ENCODE measurements at regions not wholly inside any gene's neighbourhood (a gene's known extent, or its start where the extent isn't known, plus 50 kb on each side); places are given as distances from the start of the nearest gene placed in this dataset.
"Not testable (repeated sequence)": the region's sequence is repeated elsewhere in the genome, so short reads cannot be mapped to it uniquely, and the experiment has no call there.

GRCh38 chr10:95137990-95138625 is 55.9 kb upstream of the ACSM6 start:
- not testable (repeated sequence) for DNase-seq; H3K36me3 ChIP-seq (replicated peaks; ENCODE audit: insufficient read depth, low read length); H3K9me3 ChIP-seq (replicated peaks; ENCODE audit: insufficient read depth, low read length); H2AFZ ChIP-seq (ENCODE audit: low read length); H3K4me2 ChIP-seq (ENCODE audit: low read depth, low read length); H3K27ac ChIP-seq (ENCODE audit: low read length); H3K79me2 ChIP-seq (ENCODE audit: low read length); H3K4me3 ChIP-seq (ENCODE audit: low read length); H3K4me1 ChIP-seq (ENCODE audit: low read length); H3K27me3 ChIP-seq (replicated peaks; ENCODE audit: insufficient read depth, low read length); H4K20me1 ChIP-seq (ENCODE audit: insufficient read depth, low read length); H3K9me2 ChIP-seq (replicated peaks; ENCODE audit: insufficient read depth, low read length); H3F3A ChIP-seq (ENCODE audit: insufficient read depth, low read length); H3K9ac ChIP-seq (ENCODE audit: low read length)

GRCh38 chr10:95134490-95134889 is 59.5 kb upstream of the ACSM6 start:
- Histone ChIP-seq H3K27me3 (replicated peaks; ENCODE audit: insufficient read depth, low read length) (no peaks in the 10 kb centered on the region), H3K9me3 (replicated peaks; ENCODE audit: insufficient read depth, low read length) (no peaks in the 10 kb centered on the region), H3K9ac (ENCODE audit: low read length) (no peak overlapping the region), H3K9me2 (replicated peaks; ENCODE audit: insufficient read depth, low read length) (no peaks in the 10 kb centered on the region), H3K79me2 (ENCODE audit: low read length) (no peaks in the 10 kb centered on the region), H3K36me3 (replicated peaks; ENCODE audit: insufficient read depth, low read length) (no peaks in the 10 kb centered on the region), H3F3A (ENCODE audit: insufficient read depth, low read length) (no peaks in the 10 kb centered on the region), H4K20me1 (ENCODE audit: insufficient read depth, low read length) (no peaks in the 10 kb centered on the region), H2AFZ (ENCODE audit: low read length) (no peak overlapping the region), H3K4me1 (ENCODE audit: low read length) (no peaks in the 10 kb centered on the region), H3K4me3 (ENCODE audit: low read length) (no peak overlapping the region), H3K4me2 (ENCODE audit: low read depth, low read length) (no peak overlapping the region), H3K27ac (ENCODE audit: low read length) (no peak overlapping the region)
- TF ChIP-seq CTCF (IDR thresholded peaks at IDR 0.05; ENCODE audit: low read length) (no peak), EZH2 (optimal IDR thresholded peaks at IDR 0.05; ENCODE audit: low read depth, low read length) (no peak), EZH2phosphoT487 (IDR thresholded peaks at IDR 0.05; ENCODE audit: low read length) (no peak)
- no peak for DNase-seq

DNA sequence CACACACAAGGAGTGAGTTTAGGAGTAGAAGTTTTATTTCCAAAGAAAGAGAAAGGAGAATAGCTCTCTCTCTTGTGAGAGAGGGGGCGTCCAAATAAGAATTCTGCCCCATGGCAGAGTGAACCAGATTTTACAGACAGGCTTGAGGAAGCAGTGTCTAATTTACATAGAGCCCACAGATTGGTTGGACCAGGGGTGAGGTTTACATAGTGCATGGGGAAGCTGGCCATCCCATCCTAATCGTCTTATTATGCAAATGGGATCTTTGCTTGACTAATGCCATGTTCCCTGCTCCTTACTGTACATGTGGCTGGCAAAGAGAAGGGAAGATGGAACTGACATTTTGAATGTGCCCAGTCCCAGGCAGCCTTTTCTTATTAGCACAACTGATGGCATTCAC is 60.0 kb upstream of the ACSM6 start:
- Histone ChIP-seq H4K20me1 (ENCODE audit: insufficient read depth, low read length) (no peaks in the 10 kb centered on the region), H3K79me2 (ENCODE audit: low read length) (no peaks in the 10 kb centered on the region), H3K9me2 (replicated peaks; ENCODE audit: insufficient read depth, low read length) (no peaks in the 10 kb centered on the region), H3K4me3 (ENCODE audit: low read length) (no peak overlapping the region), H3K9me3 (replicated peaks; ENCODE audit: insufficient read depth, low read length) (no peaks in the 10 kb centered on the region), H3K4me1 (ENCODE audit: low read length) (no peaks in the 10 kb centered on the region), H3K27ac (ENCODE audit: low read length) (no peak overlapping the region), H2AFZ (ENCODE audit: low read length) (no peak overlapping the region), H3K4me2 (ENCODE audit: low read depth, low read length) (no peak overlapping the region), H3K9ac (ENCODE audit: low read length) (no peak overlapping the region), H3K27me3 (replicated peaks; ENCODE audit: insufficient read depth, low read length) (no peaks in the 10 kb centered on the region), H3K36me3 (replicated peaks; ENCODE audit: insufficient read depth, low read length) (no peaks in the 10 kb centered on the region), H3F3A (ENCODE audit: insufficient read depth, low read length) (no peaks in the 10 kb centered on the region)
- TF ChIP-seq EZH2 (optimal IDR thresholded peaks at IDR 0.05; ENCODE audit: low read depth, low read length) = no peak
- no peak for TF ChIP-seq CTCF (IDR thresholded peaks at IDR 0.05; ENCODE audit: low read length)
- no peak for TF ChIP-seq EZH2phosphoT487 (IDR thresholded peaks at IDR 0.05; ENCODE audit: low read length)
- no peak for DNase-seq

GRCh38 chr10:95133016-95133752 is 60.9 kb upstream of the ACSM6 start:
- Histone ChIP-seq H3K27me3 (replicated peaks; ENCODE audit: insufficient read depth, low read length) (no peaks in the 10 kb centered on the region), H3K4me1 (ENCODE audit: low read length) (no peaks in the 10 kb centered on the region), H3K9me3 (replicated peaks; ENCODE audit: insufficient read depth, low read length) (no peaks in the 10 kb centered on the region), H3K4me2 (ENCODE audit: low read depth, low read length) (no peak overlapping the region), H3K9me2 (replicated peaks; ENCODE audit: insufficient read depth, low read length) (no peaks in the 10 kb centered on the region), H2AFZ (ENCODE audit: low read length) (no peak overlapping the region), H3K9ac (ENCODE audit: low read length) (no peak overlapping the region), H3F3A (ENCODE audit: insufficient read depth, low read length) (no peaks in the 10 kb centered on the region), H3K79me2 (ENCODE audit: low read length) (no peaks in the 10 kb centered on the region), H4K20me1 (ENCODE audit: insufficient read depth, low read length) (no peaks in the 10 kb centered on the region), H3K27ac (ENCODE audit: low read length) (no peak overlapping the region), H3K36me3 (replicated peaks; ENCODE audit: insufficient read depth, low read length) (no peaks in the 10 kb centered on the region), H3K4me3 (ENCODE audit: low read length) (no peak overlapping the region)
- TF ChIP-seq EZH2 (optimal IDR thresholded peaks at IDR 0.05; ENCODE audit: low read depth, low read length) = no peak
- TF ChIP-seq CTCF (IDR thresholded peaks at IDR 0.05; ENCODE audit: low read length) = peak; percentile 83
- TF ChIP-seq EZH2phosphoT487 (IDR thresholded peaks at IDR 0.05; ENCODE audit: low read length) = no peak
- peak; percentile 86 for DNase-seq

DNA sequence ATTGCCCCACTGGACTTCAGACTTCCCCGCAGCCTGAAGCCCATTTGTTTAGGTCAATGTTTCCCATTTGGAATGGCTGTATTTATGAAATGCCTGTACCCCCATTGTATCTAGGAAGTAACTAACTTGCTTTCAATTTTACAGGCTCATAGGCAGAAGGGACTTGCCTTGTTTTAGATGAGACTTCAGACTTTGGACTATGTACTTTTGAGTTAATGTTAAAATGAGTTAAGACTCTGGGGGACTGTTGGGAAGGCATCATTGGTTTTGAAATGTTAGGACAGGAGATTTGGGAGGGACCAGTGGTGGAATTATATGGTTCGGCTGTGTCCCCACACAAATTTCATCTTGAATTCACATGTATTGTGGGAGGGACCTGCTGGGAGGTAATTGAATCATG is 61.1 kb upstream of the CYP2C8 start:
- not testable (repeated sequence) for H3K27me3 ChIP-seq (replicated peaks; ENCODE audit: insufficient read depth, low read length); H3K9ac ChIP-seq (ENCODE audit: low read length); DNase-seq; H3K36me3 ChIP-seq (replicated peaks; ENCODE audit: insufficient read depth, low read length); H4K20me1 ChIP-seq (ENCODE audit: insufficient read depth, low read length); H3K4me3 ChIP-seq (ENCODE audit: low read length); H3F3A ChIP-seq (ENCODE audit: insufficient read depth, low read length); H3K27ac ChIP-seq (ENCODE audit: low read length); H2AFZ ChIP-seq (ENCODE audit: low read length); H3K4me2 ChIP-seq (ENCODE audit: low read depth, low read length); H3K9me2 ChIP-seq (replicated peaks; ENCODE audit: insufficient read depth, low read length); H3K79me2 ChIP-seq (ENCODE audit: low read length); H3K9me3 ChIP-seq (replicated peaks; ENCODE audit: insufficient read depth, low read length); H3K4me1 ChIP-seq (ENCODE audit: low read length)
